SK-N-SH treated with all-trans-retinoic acid at 6 μM for 48 hours (cell line): ENCODE measurements at regions not wholly inside any gene's neighbourhood (a gene's known extent, or its start where the extent isn't known, plus 50 kb on each side); places are given as distances from the start of the nearest gene placed in this dataset.
A peak's percentile ranks its signal among the peaks of the same experiment; 100 is the strongest.

Experiments used
- ATAC-seq: fragments of 200-7000 bp; cut with Tn5 transposase; 3 replicates; pipeline ENCODE4 v1.9.1; 2020; ENCODE audit warnings: mild to moderate bottlenecking, moderate library complexity
- ARNTL ChIP-seq: fragments of 450-650 bp; formaldehyde crosslinking; IDR thresholded peaks from 2 replicates; pipeline ENCODE4 v1.5.0; 2020; ENCODE audit warnings: low read depth, mild to moderate bottlenecking, moderate library complexity, borderline replicate concordance
- BACH2 ChIP-seq: fragments of 250-450 bp; sonication (Bioruptor Pico); IDR thresholded peaks from 2 replicates; pipeline ENCODE4 v1.9.0; 2021; ENCODE audit warnings: mild to moderate bottlenecking, borderline replicate concordance
- CSDC2 ChIP-seq: fragments of 250-450 bp; sonication (Bioruptor Pico); IDR thresholded peaks from 2 replicates; pipeline ENCODE4 v1.5.0; 2020; ENCODE audit warnings: mild to moderate bottlenecking, moderate library complexity
- ESRRG ChIP-seq: fragments of 250-450 bp; sonication (Bioruptor Pico); IDR thresholded peaks from 2 replicates; pipeline ENCODE4 v1.6.1; 2021; ENCODE audit warnings: mild to moderate bottlenecking
- ISL1 ChIP-seq: fragments of 250-450 bp; sonication (Bioruptor Pico); IDR thresholded peaks from 2 replicates; pipeline ENCODE4 v2.1.2; 2022; ENCODE audit warnings: mild to moderate bottlenecking, moderate library complexity
- OSR1 ChIP-seq: fragments of 250-450 bp; sonication (Bioruptor Pico); IDR thresholded peaks from 2 replicates; pipeline ENCODE4 v1.8.0; 2022; ENCODE audit warnings: moderate library complexity, mild to moderate bottlenecking, inconsistent platforms
- PPARA ChIP-seq: fragments of 250-450 bp; sonication (Bioruptor Pico); IDR thresholded peaks from 2 replicates; pipeline ENCODE4 v1.5.0; 2020; ENCODE audit warnings: mild to moderate bottlenecking, borderline replicate concordance
- SNAI2 ChIP-seq: fragments of 250-450 bp; sonication (Bioruptor Pico); IDR thresholded peaks from 2 replicates; pipeline ENCODE4 v1.5.0; 2020; ENCODE audit warnings: mild to moderate bottlenecking, moderate library complexity
- ZC3H10 ChIP-seq: fragments of 250-450 bp; sonication (Bioruptor Pico); IDR thresholded peaks from 2 replicates; pipeline ENCODE4 v1.5.1; 2021; ENCODE audit warnings: mild to moderate bottlenecking, moderate library complexity
- ZFP30 ChIP-seq: fragments of 450-650 bp; formaldehyde crosslinking; IDR thresholded peaks from 2 replicates; pipeline ENCODE4 v1.5.0; 2022; ENCODE audit warnings: mild to moderate bottlenecking, moderate library complexity
- ZNF565 ChIP-seq: fragments of 450-650 bp; formaldehyde crosslinking; conservative IDR thresholded peaks from 2 replicates; pipeline ENCODE4 v1.5.0; 2020; ENCODE audit warnings: low read depth, mild to moderate bottlenecking, moderate library complexity
- ZNF70 ChIP-seq: fragments of 450-650 bp; formaldehyde crosslinking; IDR thresholded peaks from 2 replicates; pipeline ENCODE4 v1.5.0; 2020; ENCODE audit warnings: mild to moderate bottlenecking, moderate library complexity
- ZNF8 ChIP-seq: fragments of 450-650 bp; formaldehyde crosslinking; IDR thresholded peaks from 2 replicates; pipeline ENCODE4 v1.5.0; 2020; ENCODE audit warnings: mild to moderate bottlenecking, moderate library complexity
- TF ChIP-seq, protein P1 (sequence below): fragments of 250-450 bp; sonication (Bioruptor Pico); IDR thresholded peaks from 2 replicates; pipeline ENCODE4 v1.5.1; 2021; ENCODE audit warnings: mild to moderate bottlenecking, moderate library complexity
- TF ChIP-seq, protein P2 (sequence below): fragments of 250-450 bp; sonication (Bioruptor Pico); IDR thresholded peaks from 2 replicates; pipeline ENCODE4 v1.5.1; 2020; ENCODE audit warnings: low read depth, mild to moderate bottlenecking, moderate library complexity
- TF ChIP-seq, protein P3 (sequence below): fragments of 250-450 bp; sonication (Bioruptor Pico); IDR thresholded peaks from 2 replicates; pipeline ENCODE4 v1.5.0; 2020; ENCODE audit warnings: mild to moderate bottlenecking, moderate library complexity
- TF ChIP-seq, protein P4 (sequence below): fragments of 250-450 bp; sonication (Bioruptor Pico); IDR thresholded peaks from 2 replicates; pipeline ENCODE4 v1.8.0; 2021; ENCODE audit warnings: low read depth, mild to moderate bottlenecking, moderate library complexity, borderline replicate concordance
- TF ChIP-seq, protein P5 (sequence below): fragments of 250-450 bp; sonication (Bioruptor Pico); IDR thresholded peaks from 2 replicates; pipeline ENCODE4 v1.8.0; 2020; ENCODE audit warnings: mild to moderate bottlenecking, moderate library complexity, borderline replicate concordance

DNA sequence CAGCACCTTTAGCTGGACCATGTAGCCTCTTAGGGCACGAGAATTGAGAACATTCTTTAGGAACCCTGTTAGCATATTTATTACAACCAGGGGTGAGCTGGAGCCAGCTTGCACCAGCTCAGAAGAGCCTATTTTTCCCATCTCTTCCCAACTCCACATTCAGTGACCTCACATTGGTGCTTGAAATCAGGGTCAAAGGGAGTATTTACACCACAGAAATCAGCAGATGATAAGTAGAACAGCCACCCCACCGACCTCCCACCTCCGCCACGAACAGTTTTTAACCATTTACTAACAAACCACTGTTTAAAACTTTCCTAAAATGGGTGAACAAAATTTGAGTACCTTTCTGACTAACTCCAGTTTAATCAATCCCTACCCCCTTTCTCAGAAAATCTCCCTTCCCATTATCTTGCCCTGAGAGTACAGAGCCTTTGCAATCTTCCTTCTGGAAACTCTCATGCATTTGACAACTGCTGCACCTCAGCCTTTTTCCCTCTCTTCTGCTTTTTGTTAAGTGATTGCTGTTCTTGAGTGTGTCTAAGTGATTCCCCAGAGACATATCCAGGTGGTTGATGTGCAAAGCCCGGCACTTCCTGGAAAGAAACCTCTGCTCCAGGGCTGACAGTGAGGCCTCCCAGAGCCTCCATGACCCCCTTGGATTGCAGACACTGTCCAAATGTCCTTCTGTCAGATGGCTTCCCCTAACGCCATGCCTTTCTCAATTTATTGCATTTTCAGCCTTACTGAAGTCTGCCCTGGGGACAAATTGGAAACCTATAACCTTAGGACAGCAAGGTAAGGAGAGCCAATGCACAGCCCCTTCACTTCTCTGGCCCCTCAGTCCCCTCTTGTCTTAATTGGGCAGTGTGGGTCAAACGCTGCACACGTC is 389.5 kb upstream of the TNP1 start:
- TF ChIP-seq ISL1 (CRISPR knock-in tag) = peak; percentile 49
- no peak for TF ChIP-seq ESRRG
- ATAC-seq = peak; percentile 47; the same call in 1 of the 3 replicates

DNA sequence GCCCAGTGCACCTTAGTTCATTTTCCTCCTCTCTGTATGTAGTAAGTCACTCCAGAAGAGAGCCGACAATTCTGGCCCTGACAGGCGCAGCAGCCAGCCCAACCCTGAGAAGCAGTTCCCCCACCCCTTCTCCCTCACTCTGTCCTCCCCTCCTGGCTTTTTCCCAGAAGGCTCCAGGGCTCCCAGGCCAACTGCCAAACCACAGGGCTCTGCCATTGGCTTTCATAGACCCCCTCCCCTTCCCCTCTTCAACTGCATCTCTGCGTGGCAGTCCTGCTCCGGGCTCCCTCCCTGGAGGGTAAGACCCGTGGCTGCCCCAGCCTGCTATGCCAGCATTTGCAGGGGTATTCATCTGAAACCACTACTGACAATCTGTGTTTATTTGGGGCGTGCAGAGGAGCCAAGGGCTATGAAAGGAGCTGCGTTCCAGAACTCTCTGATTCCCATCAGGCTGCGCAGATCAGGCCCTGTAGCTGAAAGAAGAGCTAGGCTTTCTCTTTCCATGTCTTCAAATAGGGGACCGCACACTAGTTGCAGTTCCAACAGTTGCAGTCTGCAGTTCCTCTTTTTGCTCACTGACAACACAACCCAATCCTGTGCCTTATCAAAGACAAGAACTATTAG is 388.6 kb upstream of the TNP1 start:
- TF ChIP-seq ZNF70 (CRISPR knock-in tag) (no peak), ARNTL (CRISPR knock-in tag) (no peak), ZNF8 (no peak), ZC3H10 (CRISPR knock-in tag) (no peak)
- TF ChIP-seq, protein P1, sequence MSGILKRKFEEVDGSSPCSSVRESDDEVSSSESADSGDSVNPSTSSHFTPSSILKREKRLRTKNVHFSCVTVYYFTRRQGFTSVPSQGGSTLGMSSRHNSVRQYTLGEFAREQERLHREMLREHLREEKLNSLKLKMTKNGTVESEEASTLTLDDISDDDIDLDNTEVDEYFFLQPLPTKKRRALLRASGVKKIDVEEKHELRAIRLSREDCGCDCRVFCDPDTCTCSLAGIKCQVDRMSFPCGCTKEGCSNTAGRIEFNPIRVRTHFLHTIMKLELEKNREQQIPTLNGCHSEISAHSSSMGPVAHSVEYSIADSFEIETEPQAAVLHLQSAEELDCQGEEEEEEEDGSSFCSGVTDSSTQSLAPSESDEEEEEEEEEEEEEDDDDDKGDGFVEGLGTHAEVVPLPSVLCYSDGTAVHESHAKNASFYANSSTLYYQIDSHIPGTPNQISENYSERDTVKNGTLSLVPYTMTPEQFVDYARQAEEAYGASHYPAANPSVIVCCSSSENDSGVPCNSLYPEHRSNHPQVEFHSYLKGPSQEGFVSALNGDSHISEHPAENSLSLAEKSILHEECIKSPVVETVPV = no peak
- TF ChIP-seq, protein P2, sequence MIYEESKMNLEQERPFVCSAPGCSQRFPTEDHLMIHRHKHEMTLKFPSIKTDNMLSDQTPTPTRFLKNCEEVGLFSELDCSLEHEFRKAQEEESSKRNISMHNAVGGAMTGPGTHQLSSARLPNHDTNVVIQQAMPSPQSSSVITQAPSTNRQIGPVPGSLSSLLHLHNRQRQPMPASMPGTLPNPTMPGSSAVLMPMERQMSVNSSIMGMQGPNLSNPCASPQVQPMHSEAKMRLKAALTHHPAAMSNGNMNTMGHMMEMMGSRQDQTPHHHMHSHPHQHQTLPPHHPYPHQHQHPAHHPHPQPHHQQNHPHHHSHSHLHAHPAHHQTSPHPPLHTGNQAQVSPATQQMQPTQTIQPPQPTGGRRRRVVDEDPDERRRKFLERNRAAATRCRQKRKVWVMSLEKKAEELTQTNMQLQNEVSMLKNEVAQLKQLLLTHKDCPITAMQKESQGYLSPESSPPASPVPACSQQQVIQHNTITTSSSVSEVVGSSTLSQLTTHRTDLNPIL (CRISPR knock-in tag) = no peak
- TF ChIP-seq, protein P3, sequence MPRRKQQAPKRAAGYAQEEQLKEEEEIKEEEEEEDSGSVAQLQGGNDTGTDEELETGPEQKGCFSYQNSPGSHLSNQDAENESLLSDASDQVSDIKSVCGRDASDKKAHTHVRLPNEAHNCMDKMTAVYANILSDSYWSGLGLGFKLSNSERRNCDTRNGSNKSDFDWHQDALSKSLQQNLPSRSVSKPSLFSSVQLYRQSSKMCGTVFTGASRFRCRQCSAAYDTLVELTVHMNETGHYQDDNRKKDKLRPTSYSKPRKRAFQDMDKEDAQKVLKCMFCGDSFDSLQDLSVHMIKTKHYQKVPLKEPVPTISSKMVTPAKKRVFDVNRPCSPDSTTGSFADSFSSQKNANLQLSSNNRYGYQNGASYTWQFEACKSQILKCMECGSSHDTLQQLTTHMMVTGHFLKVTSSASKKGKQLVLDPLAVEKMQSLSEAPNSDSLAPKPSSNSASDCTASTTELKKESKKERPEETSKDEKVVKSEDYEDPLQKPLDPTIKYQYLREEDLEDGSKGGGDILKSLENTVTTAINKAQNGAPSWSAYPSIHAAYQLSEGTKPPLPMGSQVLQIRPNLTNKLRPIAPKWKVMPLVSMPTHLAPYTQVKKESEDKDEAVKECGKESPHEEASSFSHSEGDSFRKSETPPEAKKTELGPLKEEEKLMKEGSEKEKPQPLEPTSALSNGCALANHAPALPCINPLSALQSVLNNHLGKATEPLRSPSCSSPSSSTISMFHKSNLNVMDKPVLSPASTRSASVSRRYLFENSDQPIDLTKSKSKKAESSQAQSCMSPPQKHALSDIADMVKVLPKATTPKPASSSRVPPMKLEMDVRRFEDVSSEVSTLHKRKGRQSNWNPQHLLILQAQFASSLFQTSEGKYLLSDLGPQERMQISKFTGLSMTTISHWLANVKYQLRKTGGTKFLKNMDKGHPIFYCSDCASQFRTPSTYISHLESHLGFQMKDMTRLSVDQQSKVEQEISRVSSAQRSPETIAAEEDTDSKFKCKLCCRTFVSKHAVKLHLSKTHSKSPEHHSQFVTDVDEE = no peak
- TF ChIP-seq, all 23 proteins: peak for 0
- peak; percentile 79 for ATAC-seq

DNA sequence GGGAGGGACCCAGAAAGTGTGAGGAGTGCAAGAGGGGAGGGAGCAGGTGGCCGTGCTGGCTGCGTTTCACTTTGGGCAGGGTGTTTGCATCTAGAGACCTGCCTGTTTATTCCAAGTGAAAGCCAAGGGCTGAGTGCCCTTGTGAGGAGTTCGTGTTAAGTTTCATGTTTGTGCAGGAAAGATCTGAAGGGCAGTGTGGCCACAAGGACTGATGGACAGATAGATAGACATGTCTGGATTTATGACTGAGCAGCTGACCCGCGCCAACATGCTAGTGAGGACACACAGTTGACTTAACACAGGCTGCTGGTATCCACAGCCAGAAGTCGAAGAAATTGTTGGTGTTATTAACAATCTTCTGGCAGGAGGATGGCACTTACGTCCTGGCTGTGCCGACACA is 387.6 kb upstream of the TNP1 start:
- TF ChIP-seq ZFP30 (CRISPR knock-in tag) (no peak), ESRRG (no peak), SNAI2 (CRISPR knock-in tag) (no peak), ZNF70 (CRISPR knock-in tag) (no peak), ZC3H10 (CRISPR knock-in tag) (no peak), PPARA (CRISPR knock-in tag) (no peak), ZNF8 (no peak), ZNF565 (CRISPR knock-in tag) (no peak), CSDC2 (CRISPR knock-in tag) (no peak)
- no peak for ATAC-seq

DNA sequence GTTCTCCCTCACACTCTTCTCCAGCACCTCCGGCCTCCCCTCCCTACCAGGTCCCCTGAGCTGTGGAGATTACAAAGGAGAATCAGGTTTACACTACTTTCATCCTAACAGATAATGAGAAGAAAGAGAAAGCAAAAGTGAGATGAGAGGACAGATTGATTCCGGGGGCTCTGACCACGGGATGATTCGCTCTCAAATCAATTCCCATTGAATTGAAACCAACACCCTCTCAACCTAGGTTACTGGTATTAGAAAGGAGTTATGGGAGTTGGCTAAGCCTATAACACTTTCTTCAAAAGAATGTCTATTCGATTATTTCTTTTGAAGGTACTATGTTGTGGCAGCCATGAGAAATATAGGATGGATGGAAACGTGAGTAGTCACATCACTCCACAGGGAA is 386.2 kb upstream of the TNP1 start:
- ATAC-seq = no peak
- TF ChIP-seq CSDC2 (CRISPR knock-in tag) (no peak), PPARA (CRISPR knock-in tag) (no peak), ZFP30 (CRISPR knock-in tag) (no peak), ZC3H10 (CRISPR knock-in tag) (no peak), ZNF8 (no peak), BACH2 (CRISPR knock-in tag) (no peak), ZNF70 (CRISPR knock-in tag) (no peak), OSR1 (CRISPR knock-in tag) (no peak), ZNF565 (CRISPR knock-in tag) (no peak)
- TF ChIP-seq, protein P4, sequence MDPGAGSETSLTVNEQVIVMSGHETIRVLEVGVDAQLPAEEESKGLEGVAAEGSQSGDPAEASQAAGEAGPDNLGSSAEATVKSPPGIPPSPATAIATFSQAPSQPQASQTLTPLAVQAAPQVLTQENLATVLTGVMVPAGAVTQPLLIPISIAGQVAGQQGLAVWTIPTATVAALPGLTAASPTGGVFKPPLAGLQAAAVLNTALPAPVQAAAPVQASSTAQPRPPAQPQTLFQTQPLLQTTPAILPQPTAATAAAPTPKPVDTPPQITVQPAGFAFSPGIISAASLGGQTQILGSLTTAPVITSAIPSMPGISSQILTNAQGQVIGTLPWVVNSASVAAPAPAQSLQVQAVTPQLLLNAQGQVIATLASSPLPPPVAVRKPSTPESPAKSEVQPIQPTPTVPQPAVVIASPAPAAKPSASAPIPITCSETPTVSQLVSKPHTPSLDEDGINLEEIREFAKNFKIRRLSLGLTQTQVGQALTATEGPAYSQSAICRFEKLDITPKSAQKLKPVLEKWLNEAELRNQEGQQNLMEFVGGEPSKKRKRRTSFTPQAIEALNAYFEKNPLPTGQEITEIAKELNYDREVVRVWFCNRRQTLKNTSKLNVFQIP (CRISPR knock-in tag) = no peak
- TF ChIP-seq, protein P1 = no peak
- TF ChIP-seq, protein P5, sequence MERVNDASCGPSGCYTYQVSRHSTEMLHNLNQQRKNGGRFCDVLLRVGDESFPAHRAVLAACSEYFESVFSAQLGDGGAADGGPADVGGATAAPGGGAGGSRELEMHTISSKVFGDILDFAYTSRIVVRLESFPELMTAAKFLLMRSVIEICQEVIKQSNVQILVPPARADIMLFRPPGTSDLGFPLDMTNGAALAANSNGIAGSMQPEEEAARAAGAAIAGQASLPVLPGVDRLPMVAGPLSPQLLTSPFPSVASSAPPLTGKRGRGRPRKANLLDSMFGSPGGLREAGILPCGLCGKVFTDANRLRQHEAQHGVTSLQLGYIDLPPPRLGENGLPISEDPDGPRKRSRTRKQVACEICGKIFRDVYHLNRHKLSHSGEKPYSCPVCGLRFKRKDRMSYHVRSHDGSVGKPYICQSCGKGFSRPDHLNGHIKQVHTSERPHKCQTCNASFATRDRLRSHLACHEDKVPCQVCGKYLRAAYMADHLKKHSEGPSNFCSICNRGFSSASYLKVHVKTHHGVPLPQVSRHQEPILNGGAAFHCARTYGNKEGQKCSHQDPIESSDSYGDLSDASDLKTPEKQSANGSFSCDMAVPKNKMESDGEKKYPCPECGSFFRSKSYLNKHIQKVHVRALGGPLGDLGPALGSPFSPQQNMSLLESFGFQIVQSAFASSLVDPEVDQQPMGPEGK = no peak
- TF ChIP-seq, protein P2 (CRISPR knock-in tag) = no peak
